ENCODE measurements at regions not wholly inside any gene's neighbourhood (a gene's known extent, or its start where the extent isn't known, plus 50 kb on each side); places are given as distances from the start of the nearest gene placed in this dataset.
"Not testable (repeated sequence)": the region's sequence is repeated elsewhere in the genome, so short reads cannot be mapped to it uniquely, and the experiment has no call there.

DNA sequence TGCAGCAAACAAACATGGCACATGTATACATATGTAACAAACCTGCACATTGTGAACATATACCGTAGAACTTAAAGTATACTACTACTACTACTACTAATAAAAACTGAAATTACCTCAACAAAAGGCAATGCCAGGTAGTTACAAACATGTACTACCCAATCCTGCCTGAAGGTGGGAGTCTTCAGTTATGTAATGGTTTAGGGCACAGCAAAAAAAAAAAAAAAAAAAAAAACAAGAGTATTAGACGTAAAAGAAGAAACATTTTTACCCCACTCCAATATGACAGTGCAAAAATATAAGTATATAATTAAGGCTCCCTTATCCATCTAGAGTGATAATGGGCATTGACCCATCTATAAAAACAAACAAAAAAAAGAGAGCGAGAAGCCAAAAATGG, 296.6 kb downstream of the ZNF37A start:
- peak overlapping the region; percentile 18; the same call in 1 of the 2 replicates for H3K4me3 ChIP-seq (ENCODE audit: low read depth, low read length)
- DNase-seq (ENCODE audit: low read depth), result peak; percentile 30
- TF ChIP-seq, protein P1, sequence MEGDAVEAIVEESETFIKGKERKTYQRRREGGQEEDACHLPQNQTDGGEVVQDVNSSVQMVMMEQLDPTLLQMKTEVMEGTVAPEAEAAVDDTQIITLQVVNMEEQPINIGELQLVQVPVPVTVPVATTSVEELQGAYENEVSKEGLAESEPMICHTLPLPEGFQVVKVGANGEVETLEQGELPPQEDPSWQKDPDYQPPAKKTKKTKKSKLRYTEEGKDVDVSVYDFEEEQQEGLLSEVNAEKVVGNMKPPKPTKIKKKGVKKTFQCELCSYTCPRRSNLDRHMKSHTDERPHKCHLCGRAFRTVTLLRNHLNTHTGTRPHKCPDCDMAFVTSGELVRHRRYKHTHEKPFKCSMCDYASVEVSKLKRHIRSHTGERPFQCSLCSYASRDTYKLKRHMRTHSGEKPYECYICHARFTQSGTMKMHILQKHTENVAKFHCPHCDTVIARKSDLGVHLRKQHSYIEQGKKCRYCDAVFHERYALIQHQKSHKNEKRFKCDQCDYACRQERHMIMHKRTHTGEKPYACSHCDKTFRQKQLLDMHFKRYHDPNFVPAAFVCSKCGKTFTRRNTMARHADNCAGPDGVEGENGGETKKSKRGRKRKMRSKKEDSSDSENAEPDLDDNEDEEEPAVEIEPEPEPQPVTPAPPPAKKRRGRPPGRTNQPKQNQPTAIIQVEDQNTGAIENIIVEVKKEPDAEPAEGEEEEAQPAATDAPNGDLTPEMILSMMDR (IDR thresholded peaks at IDR 0.05; ENCODE audit: control insufficient read depth, extremely low read depth, insufficient read depth), result peak; percentile 28; the same call in 1 of the 2 replicates

DNA sequence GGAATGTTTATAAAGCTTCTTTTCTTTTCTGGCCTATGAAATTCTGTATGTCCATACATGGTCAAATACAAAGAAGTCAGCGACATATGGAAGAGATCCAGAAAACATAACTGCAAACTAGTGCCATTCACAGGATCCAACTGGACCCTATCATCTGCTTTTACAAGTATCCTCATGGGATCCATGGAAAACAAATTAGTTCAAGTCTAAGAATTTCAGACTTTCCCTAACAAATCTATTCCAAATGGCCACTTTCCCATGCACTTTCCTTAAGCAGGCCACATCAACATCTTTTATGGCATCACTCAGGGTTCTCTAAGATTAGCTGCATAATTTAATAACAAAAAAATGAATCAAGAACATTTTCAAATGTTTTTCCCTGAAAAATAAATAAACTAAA, 301.3 kb downstream of the ZNF37A start:
- not testable (repeated sequence) for DNase-seq (ENCODE audit: low read depth); H3K4me3 ChIP-seq (ENCODE audit: low read depth, low read length)

DNA sequence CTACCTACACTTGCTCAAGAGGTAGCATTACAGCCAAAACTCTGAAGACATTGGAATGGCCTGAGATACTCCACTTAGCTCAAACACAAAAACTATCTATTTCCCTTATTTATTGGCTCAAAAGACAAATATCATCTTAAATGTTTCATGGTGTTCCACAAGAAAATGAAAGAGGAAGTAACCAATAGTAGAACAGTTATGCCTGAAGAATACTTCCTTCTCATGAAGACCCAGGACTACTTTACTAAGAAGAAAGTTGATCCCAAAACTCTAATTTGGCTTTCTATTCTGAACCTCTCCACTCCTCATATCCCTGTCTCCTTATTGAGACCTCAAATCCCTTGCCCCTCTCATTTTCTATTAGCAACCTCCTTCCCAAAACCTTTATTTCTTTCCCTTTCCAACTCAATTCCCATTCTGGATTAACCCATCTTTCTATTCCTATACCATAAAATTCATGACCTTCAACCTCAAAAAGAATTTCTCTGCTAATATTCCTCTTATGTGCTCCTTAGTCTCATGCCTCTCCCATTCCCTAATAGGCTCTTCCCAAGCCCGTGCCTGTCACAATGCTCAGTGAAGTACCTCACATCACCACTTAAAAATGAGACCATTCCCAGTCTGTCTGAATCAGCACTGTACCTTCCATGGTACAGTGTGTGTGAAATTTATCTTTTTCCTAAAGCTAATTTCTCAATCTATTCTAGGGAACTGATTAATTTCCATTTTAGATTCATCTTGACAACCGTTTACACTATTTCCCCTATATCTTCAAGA, 302.2 kb downstream of the ZNF37A start:
- not testable (repeated sequence) for H3K4me3 ChIP-seq (ENCODE audit: low read depth, low read length); DNase-seq (ENCODE audit: low read depth)

DNA sequence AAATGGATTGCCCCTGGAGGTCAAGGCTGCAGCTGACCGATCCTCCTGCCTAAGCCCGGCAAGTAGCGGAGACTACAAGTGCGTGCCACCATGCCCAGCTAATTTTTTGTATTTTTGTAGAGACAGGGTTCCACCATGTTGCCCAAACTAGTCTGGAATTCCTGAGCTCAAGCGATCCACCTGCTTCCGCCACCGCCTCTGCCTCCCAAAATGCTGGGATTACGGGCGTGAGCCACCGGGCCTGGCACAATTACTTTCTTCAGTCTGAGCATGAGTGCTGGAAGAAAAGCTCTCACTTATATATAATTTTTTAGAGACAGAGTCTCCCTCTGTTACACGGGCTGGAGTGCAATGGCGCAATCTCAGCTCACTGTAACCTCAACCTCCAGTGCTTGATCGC, 307.4 kb downstream of the ZNF37A start:
- not testable (repeated sequence) for DNase-seq (ENCODE audit: low read depth)
- peak overlapping the region; percentile 76 for H3K4me3 ChIP-seq (ENCODE audit: low read depth, low read length)

DNA sequence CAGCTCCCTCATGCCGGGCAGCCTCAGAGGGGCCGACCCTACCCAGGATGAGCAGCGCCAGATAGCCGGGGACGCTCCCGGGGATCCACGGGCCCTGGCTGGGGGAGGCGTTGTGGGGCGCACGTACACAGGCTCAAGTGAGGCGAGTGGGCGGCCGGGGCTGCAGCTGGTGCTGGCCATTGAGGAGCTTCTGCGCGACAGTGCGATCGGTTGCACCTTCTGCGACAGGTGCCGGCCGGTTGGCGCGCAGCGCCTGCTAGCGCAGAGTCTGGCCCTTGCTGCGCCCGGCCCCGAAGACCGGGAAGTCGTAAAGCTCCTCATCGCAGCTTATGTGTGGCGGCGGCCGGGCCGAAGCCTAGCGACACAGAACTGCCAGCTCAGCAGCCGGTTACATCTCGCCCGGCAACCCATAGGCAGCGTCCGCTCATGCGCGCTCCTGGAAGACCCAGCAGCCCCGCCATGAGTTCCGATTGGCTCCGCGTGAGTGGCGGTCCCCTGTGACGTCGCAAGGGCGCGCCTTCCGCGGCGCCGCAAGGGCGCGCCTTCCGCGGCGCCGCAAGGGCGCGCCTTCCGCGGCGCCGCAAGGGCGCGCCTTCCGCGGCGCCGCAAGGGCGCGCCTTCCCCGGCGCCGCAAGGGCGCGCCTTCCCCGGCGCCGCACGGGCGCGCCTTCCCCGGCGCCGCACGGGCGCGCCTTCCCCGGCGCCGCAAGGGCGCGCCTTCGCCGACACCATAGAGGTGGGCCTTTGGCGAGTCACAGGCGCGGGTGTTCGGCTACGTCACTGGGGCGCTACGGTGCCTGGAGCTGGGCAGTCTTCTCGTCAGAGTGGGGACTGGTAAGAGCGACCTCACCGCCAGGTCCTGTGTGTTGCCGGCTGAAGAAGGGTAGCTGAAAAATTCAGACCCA, 308.6 kb downstream of the ZNF37A start:
- peak; percentile 91 for DNase-seq (ENCODE audit: low read depth)
- peak overlapping the region; percentile 76 for H3K4me3 ChIP-seq (ENCODE audit: low read depth, low read length)

DNA sequence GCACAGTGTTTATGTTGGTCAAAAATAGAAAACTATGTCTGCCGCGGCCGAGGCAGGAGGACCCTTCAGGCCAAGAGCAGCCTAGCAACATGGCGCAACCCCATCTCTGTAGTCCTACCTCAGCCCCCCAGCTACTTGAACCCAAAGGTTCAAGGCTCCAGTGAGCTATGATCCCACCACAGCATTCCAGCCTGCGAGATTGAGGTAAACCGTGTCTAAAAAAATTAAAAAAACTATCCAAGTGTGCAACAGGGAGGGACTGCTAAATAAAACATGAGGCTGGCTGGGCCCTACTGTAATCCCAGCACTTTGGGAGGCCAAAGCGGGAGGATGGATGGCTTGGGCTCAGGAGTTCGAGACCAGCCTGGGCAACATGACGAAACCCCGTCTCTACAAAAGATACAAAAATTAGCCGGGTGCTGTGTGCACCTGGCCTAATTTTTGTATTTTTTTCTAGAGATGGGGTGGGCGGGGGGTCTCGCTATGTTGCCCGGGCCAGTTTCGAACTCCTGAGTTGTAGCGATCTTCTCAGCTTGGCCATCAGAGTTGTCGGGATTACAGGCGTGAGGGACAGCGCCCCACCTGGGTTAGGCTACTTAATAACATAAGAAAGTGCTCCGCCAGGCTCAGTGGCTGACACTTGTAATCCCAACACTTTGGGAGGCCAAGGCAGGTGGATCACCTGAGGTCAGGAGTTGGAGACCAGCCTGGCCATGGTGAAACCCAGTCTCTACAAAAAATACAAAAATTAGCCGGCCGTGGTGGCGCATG, 309.4 kb downstream of the ZNF37A start:
- H3K4me3 ChIP-seq (ENCODE audit: low read depth, low read length), result peak overlapping the region; percentile 60
- not testable (repeated sequence) for DNase-seq (ENCODE audit: low read depth)

DNA sequence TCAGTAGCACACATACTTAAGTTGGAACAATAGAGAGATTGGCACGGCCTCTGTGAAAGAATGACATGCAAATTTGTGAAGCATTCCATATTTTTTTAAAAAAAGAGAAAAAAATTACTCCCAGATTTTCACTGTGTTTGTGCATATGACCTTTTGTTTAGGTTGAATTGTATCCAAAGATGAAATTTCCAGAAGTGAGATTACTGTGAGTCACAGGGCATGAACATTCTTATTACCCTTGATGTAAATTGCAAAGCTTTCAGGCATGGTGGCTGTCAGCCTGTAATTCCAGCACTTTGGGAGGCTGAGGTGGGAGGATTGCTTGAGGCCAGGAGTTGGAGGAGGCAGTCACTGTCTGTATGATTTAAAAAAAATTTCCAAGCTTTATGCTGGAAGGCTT, 329.5 kb downstream of the ZNF37A start:
- DNase-seq (ENCODE audit: low read depth); H3K4me3 ChIP-seq (ENCODE audit: low read depth, low read length): not testable (repeated sequence)

DNA sequence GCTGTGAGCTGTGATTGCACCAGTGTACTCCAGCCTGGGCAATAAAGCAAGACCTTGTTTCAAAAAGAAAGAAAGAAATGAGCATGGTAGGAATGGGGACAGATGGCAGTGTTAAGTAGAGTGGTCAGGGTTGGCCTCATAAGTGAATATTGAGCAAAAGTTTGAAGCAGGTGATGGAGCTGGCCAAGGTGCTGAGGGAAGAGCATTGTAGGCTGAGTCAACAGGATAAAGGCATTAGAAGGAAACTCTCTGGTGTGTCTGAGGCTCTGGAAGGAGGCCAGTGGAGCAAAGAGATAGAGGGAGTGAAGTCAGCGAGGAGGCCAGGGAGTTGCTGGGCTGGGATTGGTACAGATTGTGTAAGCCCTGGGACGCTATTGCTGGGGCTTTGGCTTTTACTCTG, 336.1 kb downstream of the ZNF37A start:
- not testable (repeated sequence) for H3K4me3 ChIP-seq (ENCODE audit: low read depth, low read length); DNase-seq (ENCODE audit: low read depth)

DNA sequence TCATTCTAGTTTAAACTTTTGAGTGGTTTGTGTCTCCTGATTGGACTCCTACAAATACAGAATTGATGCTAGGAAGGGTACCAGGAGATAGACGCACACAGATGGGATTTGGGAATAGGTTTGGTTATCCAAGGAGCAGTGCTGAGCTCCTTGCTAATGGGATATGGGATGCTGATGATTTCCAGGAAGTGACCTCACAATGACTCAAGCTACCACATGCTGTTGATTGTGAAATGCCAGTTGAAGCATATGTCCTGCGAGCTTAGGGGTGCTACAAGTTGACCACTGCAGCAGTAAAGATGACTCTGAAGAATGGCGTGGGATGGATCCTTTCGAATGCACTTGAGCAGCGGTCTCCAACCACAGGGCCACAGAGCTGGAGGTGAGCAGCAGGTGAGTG, 343.2 kb downstream of the ZNF37A start:
- not testable (repeated sequence) for H3K4me3 ChIP-seq (ENCODE audit: low read depth, low read length); DNase-seq (ENCODE audit: low read depth)

DNA sequence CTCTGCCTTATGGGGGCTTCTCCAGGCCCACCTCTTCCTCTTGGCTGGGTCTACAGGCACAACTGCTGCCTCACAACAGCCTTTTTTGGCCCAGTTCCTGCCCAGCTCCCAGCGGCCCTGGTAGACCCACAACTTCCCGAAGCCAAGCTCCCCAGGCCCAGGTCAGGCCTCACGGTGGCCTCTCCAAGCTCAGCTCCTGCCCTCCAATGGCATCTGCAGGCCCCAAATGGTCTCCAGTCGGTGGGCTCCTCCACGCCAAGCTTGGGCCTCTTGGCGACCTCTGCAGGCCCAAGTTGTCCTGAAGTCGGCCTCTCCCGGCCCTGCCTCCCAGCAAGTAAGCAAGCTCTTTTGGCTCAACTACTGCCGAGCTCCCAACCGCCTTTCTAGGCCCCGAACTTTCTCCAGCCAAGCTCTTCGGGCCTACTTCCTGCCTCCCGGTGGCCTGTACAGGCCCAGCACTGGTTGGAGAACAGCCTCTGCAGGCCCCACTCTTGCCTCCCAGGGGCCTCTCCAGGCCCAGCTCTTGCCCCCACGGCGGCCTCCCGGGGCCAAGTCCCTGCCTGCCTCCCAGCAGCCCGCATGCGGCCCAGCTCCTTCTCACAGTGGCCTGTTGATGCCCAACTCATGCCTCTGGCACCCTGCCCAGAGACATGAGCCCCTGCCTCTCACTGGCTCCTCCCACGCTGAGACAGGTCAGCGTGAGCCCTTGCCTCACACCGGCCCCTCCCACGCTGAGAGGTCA, 354.6 kb downstream of the ZNF37A start:
- not testable (repeated sequence) for DNase-seq (ENCODE audit: low read depth); H3K4me3 ChIP-seq (ENCODE audit: low read depth, low read length)

DNA sequence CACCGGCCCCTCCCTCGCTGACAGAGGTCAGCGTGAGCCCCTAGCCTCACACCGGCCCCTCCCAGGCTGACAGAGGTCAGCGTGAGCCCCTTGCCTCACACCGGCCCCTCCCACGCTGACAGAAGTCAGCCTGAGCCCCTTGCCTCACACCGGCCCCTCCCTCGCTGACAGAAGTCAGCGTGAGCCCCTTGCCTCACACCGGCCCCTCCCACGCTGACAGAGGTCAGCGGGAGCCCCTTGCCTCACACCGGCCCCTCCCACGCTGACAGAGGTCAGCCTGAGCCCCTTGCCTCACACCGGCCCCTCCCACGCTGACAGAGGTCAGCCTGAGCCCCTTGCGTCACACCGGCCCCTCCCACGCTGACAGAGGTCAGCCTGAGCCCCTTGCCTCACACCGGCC, 355.5 kb downstream of the ZNF37A start:
- not testable (repeated sequence) for H3K4me3 ChIP-seq (ENCODE audit: low read depth, low read length); DNase-seq (ENCODE audit: low read depth)

DNA sequence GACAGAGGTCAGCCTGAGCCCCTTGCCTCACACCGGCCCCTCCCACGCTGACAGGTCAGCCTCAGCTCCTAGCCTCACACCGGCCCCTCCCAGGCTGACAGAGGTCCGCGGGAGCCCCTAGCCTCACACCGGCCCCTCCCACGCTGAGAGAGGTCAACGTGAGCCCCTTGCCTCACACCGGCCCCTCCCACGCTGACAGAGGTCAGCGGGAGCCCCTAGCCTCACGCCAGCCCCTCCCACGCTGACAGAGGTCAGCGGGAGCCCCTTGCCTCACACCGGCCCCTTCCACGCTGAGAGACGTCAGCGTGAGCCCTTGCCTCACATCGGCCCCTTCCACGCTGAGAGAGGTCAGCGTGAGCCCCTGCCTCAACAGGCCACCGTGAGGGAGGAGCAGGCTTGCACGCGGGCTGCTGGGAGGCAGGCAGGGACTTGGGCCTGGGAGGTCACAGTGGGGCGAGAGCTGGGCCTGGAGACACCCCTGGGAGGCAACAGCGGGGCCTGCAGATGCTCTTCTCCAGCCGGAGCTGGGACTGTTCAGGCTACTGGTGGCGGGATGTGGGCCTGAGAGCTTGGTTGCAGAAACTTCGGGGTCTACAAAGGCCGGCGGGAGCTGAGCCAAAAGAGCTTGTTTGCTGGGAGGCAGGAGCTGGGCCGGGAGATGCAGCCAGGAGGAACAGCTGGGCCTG, 356.4 kb downstream of the ZNF37A start:
- H3K4me3 ChIP-seq (ENCODE audit: low read depth, low read length); DNase-seq (ENCODE audit: low read depth): not testable (repeated sequence)

DNA sequence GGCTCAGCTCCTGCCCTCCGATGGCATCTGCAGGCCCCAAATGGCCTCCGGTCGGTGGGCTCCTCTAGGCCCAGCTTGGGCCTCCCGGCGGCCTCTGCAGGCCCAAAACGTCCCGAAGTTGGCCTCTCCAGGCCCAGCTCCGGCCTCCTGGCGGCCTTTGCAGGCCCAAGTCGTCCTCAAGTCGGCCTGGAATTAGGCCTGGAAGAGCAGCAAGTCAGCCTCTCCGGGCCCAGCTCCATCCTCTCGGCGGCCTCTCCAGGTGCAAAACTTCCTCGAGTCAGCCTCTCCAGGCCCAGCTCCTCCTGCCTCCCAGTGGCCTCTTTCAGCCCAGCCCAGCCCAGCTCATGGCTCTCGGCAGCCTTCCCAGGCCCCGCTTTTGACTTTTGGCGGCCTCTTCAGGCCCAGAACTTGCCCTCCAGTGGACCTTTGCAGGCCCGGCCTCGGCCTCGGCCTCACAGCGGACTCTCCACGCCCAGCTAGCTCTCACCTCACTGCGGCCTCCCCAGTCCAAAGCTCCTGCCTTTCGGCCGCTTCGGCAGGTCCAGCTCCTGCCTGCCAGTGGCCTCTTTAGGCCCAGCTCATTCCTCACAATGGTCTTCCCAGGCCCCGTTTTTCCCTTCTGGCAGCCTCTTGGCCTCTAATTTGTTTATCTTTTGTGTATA, 357.3 kb downstream of the ZNF37A start:
- H3K4me3 ChIP-seq (ENCODE audit: low read depth, low read length); DNase-seq (ENCODE audit: low read depth): not testable (repeated sequence)
